AG04449 (cell line): ENCODE measurements at regions not wholly inside any gene's neighbourhood (a gene's known extent, or its start where the extent isn't known, plus 50 kb on each side); places are given as distances from the start of the nearest gene placed in this dataset.

Experiments used
- CTCF ChIA-PET: fragments of 350-600 bp; formaldehyde crosslinking; extraction: SDS; loops from one replicate; lab custom pipeline; 2021; ENCODE audit warnings: antibody characterized with exemption; lab: Yijun Ruan, JAX
- POLR2A ChIA-PET: fragments of 400-600, 350-600 bp; formaldehyde crosslinking; extraction: SDS; loops from one replicate; lab custom pipeline; 2020; ENCODE audit warnings: antibody characterized with exemption, inconsistent platforms; lab: Yijun Ruan, JAX
- DNase-seq: peaks from one replicate; pipeline ENCODE4 v3.0.0-alpha.2; 2010; ENCODE audit warnings: low read depth, low spot score
- H3K4me3 ChIP-seq: 2 replicates; pipeline ENCODE4 v1.5.1; 2011; ENCODE audit warnings: low read depth, mild to moderate bottlenecking, control low read depth, low read length
- TF ChIP-seq, protein P1 (sequence below): IDR thresholded peaks from one replicate; pipeline ENCODE4 v1.5.1; 2011; ENCODE audit warnings: mild to moderate bottlenecking, moderate library complexity, low read length, control low read depth, inconsistent platforms; ENCODE audit not compliant: insufficient read depth; ENCODE audit errors: missing control alignments

DNA sequence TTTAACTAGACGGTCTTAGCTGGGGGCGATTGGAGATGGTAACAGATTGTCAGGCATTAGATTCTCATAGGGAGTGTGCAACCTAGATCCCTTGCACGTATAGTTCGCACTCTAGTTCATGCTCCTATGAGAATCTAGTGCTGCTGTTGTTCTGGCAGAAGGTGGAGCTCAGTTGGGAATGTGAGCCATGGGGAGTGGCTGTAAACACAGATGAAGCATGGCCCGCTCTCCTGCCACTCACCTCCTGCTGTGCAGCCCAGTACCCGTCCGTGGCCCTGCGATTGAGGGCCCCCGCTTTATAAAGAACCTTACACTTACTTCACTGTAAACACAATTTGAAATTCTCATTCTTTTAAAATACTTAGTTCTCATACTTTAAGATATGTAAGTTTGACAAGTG is 339.4 kb downstream of the CDH26 start:
- ChIA-PET CTCF (no interaction called here), POLR2A (no interaction called here)
- TF ChIP-seq, protein P1, sequence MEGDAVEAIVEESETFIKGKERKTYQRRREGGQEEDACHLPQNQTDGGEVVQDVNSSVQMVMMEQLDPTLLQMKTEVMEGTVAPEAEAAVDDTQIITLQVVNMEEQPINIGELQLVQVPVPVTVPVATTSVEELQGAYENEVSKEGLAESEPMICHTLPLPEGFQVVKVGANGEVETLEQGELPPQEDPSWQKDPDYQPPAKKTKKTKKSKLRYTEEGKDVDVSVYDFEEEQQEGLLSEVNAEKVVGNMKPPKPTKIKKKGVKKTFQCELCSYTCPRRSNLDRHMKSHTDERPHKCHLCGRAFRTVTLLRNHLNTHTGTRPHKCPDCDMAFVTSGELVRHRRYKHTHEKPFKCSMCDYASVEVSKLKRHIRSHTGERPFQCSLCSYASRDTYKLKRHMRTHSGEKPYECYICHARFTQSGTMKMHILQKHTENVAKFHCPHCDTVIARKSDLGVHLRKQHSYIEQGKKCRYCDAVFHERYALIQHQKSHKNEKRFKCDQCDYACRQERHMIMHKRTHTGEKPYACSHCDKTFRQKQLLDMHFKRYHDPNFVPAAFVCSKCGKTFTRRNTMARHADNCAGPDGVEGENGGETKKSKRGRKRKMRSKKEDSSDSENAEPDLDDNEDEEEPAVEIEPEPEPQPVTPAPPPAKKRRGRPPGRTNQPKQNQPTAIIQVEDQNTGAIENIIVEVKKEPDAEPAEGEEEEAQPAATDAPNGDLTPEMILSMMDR: no peak
- no peak for DNase-seq
- no peak overlapping the region for H3K4me3 ChIP-seq

DNA sequence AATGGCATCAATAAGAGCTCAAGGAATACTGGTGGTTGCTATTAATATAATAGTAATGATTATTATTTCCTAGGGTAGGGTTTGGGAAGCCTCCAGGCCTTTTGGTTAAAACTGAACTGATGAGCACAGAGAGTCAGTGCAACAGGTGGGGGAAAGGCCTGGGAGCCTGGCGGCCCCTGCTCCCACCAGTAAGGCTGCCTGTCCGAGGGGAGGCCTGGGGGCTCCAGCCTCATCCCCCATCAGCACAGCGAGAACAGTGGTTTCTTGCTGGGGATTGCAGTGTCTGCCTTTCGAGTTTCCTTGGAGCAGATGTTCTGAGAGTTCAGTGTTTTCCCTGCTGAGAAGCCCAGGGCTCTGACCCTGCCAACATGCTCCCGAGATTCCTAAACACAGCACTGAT is 340.4 kb downstream of the CDH26 start:
- ChIA-PET CTCF (no interaction called here), POLR2A (no interaction called here)

GRCh38 chr20:60299951-60300350 is 341.7 kb downstream of the CDH26 start:
- POLR2A ChIA-PET: no interaction called here
- DNase-seq: no peak
- TF ChIP-seq, protein P1: no peak
- CTCF ChIA-PET: no interaction called here
- H3K4me3 ChIP-seq: no peak overlapping the region

More for the DNA sequence above, 340.4 kb downstream of the CDH26 start:
- TF ChIP-seq, protein P1: no peak
- no peak for DNase-seq
- no peak overlapping the region for H3K4me3 ChIP-seq

- no peak for DNase-seq
- TF ChIP-seq, protein P1: no peak
- no peak overlapping the region for H3K4me3 ChIP-seq
- POLR2A ChIA-PET: no interaction called here
- CTCF ChIA-PET: interaction anchor here (0.6 to 1.0 kb wide), 2 partner anchors 38 to 619 kb away, joined by 3 read pairs; no protein-coding TSS in a partner anchor
Measured at GRCh38 chr20:60300374-60300773, 342.2 kb downstream of the CDH26 start.

DNA sequence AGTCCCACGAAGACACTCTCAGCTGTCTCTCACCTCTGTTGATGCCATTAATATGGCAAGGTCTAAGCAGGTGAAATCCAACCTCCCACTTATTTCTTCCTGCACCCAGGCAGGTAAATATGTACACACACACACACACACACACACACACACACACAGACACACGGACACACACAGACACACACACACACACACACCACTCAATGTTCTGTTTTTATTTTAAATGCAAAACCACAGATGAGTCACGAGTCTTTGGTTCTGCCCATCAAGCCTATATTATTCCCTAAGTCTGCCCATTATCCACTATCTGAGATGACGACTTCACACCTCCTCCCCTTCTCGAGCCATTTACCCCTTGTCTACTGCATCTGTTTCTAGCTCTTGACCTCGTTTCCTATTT is 344.7 kb downstream of the CDH26 start:
- no peak overlapping the region for H3K4me3 ChIP-seq
- ChIA-PET POLR2A (no interaction called here), CTCF (interaction anchor here (2.0 kb wide), 1 partner anchor 92 kb away, joined by 4 read pairs; no protein-coding TSS in a partner anchor)
- TF ChIP-seq, protein P1: no peak
- no peak for DNase-seq

DNA sequence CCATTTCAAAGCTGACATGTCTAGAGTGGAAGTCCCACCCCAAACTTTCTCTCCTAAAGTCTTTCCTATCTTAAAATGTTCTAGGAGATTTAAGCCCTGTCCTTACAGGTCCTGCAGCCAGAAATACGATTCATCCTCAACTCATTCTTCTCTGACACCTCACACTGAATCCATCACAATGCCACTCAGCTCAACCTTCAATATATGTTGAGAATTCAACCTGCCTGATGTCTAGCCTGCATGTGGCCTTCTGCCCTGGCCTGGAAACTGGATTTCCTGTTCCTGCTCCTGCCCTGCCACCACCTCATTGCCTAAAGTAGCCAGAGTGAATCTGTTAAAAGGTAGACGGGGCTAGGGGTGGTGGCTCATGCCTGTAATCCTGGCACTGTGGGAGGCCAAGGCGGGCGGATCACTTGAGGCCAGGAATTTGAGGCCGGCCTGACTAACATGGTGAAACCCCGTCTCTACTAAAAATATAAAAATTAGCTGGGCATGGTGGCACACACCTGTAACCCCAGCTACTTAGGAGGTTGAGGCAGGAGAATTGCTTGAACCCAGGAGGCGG is 345.9 kb downstream of the CDH26 start:
- no peak for DNase-seq
- CTCF ChIA-PET: no interaction called here
- TF ChIP-seq, protein P1: no peak
- no peak overlapping the region for H3K4me3 ChIP-seq
- POLR2A ChIA-PET: no interaction called here
